Fibroblast of villous mesenchyme (primary cell): ENCODE measurements at regions not wholly inside any gene's neighbourhood (a gene's known extent, or its start where the extent isn't known, plus 50 kb on each side); places are given as distances from the start of the nearest gene placed in this dataset.
A peak's percentile ranks its signal among the peaks of the same experiment; 100 is the strongest.

Source experiments
- DNase-seq: peaks from one replicate; pipeline ENCODE4 v3.0.0-alpha.2; 2010; ENCODE audit warnings: low read depth
- H3K4me3 ChIP-seq: 2 replicates; pipeline ENCODE4 v1.5.1; 2011; ENCODE audit warnings: low read depth, mild to moderate bottlenecking, low read length
- CTCF ChIP-seq: IDR thresholded peaks from 2 replicates; pipeline ENCODE4 v1.5.1; 2012; ENCODE audit warnings: low read depth, mild to moderate bottlenecking, low read length; ENCODE audit not compliant: insufficient read depth

DNA sequence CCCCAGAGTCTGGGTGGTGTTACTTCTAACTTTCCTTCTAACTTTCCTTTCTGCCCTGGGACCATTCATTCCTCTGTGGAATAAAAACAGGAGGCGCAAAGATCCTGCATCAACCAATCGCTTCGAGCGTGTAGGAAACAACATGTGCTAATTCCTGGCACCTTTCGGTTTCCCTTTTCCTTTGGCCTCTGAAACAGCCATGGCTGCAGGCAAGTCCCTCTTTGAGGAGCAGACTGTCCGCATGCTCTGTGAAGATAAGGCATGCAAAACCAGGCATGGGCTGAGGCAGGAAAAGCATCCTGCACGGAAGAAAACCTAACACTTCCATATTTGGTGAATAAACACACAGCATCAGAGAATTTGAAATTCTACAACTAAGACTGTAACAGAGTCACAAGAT is 128.3 kb downstream of the HSD17B3 start:
- no peak for TF ChIP-seq CTCF
- no peak for DNase-seq
- no peak overlapping the region for H3K4me3 ChIP-seq

DNA sequence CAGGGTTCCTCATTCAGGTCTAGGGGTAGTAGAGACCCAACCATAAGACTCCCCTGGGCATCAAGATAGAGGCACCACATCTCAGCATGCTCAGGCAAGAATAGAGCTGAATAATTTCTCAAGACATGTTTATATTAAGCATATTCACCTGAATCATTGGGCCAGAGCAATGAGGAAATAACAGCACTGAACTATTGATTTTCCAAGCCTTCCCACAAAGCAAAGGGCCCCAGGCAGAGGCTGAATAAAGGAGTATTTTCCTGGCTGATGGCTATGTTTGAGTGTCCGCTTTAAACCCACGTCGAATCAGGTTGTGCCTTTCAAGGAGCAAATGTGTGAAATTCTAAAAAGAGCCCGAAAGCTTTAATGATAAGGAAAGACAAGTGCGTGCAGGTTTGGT is 129.2 kb downstream of the HSD17B3 start:
- TF ChIP-seq CTCF, result no peak
- DNase-seq, result no peak
- no peak overlapping the region for H3K4me3 ChIP-seq

GRCh38 chr9:96171728-96172127 is 130.2 kb downstream of the HSD17B3 start:
- TF ChIP-seq CTCF, result no peak
- peak; percentile 44 for DNase-seq
- no peak overlapping the region for H3K4me3 ChIP-seq

DNA sequence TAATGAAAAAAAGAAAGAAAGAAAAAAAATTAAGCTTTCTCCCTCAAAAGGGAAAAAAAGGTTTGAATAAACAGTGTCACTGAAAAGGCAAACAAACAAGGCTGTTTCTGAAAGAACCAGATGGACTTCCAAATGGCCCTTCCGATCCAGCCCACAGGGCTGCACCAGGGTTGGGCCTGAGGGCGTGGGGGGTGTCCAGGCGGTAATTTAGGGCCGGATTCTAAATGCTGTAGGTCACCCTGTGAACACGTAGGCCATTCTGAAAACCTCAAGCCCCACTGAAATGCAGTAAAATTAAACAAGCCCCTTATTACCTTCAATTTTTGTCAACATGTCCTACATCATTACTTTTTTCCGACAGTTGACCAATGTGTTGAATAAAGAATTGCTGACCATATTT is 132.1 kb downstream of the HSD17B3 start:
- DNase-seq, result peak; percentile 59
- no peak for TF ChIP-seq CTCF
- H3K4me3 ChIP-seq, result no peak overlapping the region

DNA sequence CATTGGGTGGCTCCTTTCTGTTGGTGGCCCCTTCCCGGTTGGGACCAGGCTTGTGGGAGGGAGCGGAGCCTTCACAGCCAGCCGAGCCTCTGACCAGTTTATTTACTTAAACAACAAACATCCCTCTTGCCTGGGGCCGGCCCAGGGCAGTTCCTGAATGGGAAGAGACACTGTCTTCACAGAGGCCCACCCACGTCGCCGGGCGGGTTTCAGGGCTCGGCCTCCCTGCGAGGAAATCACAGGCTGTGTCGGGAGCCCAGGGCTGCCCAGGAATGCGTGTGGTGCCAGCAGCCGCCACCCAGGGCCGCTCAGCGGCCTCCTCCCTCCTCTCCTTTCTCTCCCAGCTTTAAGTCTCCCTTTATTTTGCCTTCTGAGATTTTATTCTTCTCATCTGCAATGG is 132.5 kb downstream of the HSD17B3 start:
- no peak for TF ChIP-seq CTCF
- peak; percentile 77 for DNase-seq
- no peak overlapping the region for H3K4me3 ChIP-seq

- no peak overlapping the region for H3K4me3 ChIP-seq
- TF ChIP-seq CTCF, result no peak
- no peak for DNase-seq
Measured at GRCh38 chr9:96168882-96169281, 133.1 kb downstream of the HSD17B3 start.

- no peak for TF ChIP-seq CTCF
- no peak overlapping the region for H3K4me3 ChIP-seq
- no peak for DNase-seq
Measured at GRCh38 chr9:96167011-96167410, 135.0 kb downstream of the HSD17B3 start.
